Neural cell (in vitro differentiated cells): ENCODE measurements at regions not wholly inside any gene's neighbourhood (a gene's known extent, or its start where the extent isn't known, plus 50 kb on each side); places are given as distances from the start of the nearest gene placed in this dataset.

Source experiments
- EP300 ChIP-seq: fragments of 450-650 bp; conservative IDR thresholded peaks from 2 replicates; pipeline ENCODE4 v1.6.1; 2014; ENCODE audit warnings: antibody characterized with exemption, mild to moderate bottlenecking, moderate library complexity; ENCODE audit not compliant: poor library complexity, severe bottlenecking
- POLR2AphosphoS5 ChIP-seq: IDR thresholded peaks from 2 replicates; pipeline ENCODE4 v1.6.1; 2012
- RAD21 ChIP-seq: fragments of 450-650 bp; conservative IDR thresholded peaks from 2 replicates; pipeline ENCODE4 v1.6.1; 2014; ENCODE audit warnings: antibody characterized with exemption, mild to moderate bottlenecking, moderate library complexity
- TF ChIP-seq, protein P1 (sequence below): fragments of 450-650 bp; IDR thresholded peaks from 2 replicates; pipeline ENCODE4 v1.5.1; 2014; ENCODE audit warnings: antibody characterized with exemption, mild to moderate bottlenecking, moderate library complexity; ENCODE audit not compliant: poor library complexity, severe bottlenecking
- TF ChIP-seq, protein P2 (sequence below): IDR thresholded peaks from 2 replicates; pipeline ENCODE4 v1.6.1; 2012; ENCODE audit warnings: borderline replicate concordance

DNA sequence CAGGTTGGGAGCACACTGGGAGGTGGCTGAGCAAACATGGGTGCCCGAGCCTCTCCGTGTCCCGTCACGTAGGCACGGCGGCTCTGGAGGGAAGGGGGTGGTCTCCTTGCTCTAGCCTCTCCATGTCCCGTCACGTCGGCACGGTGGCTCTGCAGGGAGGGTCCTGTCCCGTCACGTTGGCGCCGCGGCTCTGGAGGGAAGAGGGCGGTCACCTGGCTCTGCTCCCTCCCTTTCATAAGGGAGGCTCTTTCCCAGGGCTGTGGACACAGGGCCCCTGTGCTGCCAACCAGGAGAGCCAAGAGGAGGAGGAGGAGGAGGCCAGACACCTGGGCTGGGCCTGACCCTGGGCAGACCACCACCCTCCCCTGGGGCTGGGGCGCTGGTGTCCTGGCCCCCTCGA is 1173.7 kb downstream of the BRD1 start:
- TF ChIP-seq, protein P1, sequence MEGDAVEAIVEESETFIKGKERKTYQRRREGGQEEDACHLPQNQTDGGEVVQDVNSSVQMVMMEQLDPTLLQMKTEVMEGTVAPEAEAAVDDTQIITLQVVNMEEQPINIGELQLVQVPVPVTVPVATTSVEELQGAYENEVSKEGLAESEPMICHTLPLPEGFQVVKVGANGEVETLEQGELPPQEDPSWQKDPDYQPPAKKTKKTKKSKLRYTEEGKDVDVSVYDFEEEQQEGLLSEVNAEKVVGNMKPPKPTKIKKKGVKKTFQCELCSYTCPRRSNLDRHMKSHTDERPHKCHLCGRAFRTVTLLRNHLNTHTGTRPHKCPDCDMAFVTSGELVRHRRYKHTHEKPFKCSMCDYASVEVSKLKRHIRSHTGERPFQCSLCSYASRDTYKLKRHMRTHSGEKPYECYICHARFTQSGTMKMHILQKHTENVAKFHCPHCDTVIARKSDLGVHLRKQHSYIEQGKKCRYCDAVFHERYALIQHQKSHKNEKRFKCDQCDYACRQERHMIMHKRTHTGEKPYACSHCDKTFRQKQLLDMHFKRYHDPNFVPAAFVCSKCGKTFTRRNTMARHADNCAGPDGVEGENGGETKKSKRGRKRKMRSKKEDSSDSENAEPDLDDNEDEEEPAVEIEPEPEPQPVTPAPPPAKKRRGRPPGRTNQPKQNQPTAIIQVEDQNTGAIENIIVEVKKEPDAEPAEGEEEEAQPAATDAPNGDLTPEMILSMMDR: no peak
- no peak for TF ChIP-seq RAD21
- TF ChIP-seq EP300: no peak
- TF ChIP-seq, protein P2, sequence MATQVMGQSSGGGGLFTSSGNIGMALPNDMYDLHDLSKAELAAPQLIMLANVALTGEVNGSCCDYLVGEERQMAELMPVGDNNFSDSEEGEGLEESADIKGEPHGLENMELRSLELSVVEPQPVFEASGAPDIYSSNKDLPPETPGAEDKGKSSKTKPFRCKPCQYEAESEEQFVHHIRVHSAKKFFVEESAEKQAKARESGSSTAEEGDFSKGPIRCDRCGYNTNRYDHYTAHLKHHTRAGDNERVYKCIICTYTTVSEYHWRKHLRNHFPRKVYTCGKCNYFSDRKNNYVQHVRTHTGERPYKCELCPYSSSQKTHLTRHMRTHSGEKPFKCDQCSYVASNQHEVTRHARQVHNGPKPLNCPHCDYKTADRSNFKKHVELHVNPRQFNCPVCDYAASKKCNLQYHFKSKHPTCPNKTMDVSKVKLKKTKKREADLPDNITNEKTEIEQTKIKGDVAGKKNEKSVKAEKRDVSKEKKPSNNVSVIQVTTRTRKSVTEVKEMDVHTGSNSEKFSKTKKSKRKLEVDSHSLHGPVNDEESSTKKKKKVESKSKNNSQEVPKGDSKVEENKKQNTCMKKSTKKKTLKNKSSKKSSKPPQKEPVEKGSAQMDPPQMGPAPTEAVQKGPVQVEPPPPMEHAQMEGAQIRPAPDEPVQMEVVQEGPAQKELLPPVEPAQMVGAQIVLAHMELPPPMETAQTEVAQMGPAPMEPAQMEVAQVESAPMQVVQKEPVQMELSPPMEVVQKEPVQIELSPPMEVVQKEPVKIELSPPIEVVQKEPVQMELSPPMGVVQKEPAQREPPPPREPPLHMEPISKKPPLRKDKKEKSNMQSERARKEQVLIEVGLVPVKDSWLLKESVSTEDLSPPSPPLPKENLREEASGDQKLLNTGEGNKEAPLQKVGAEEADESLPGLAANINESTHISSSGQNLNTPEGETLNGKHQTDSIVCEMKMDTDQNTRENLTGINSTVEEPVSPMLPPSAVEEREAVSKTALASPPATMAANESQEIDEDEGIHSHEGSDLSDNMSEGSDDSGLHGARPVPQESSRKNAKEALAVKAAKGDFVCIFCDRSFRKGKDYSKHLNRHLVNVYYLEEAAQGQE: no peak
- TF ChIP-seq POLR2AphosphoS5: no peak
